CD14-positive monocyte (primary cell): ENCODE measurements at regions not wholly inside any gene's neighbourhood (a gene's known extent, or its start where the extent isn't known, plus 50 kb on each side); places are given as distances from the start of the nearest gene placed in this dataset.
"Not testable (repeated sequence)": the region's sequence is repeated elsewhere in the genome, so short reads cannot be mapped to it uniquely, and the experiment has no call there.

Source experiments
- DNase-seq, 3 donors: peaks; one replicate each; pipeline ENCODE4 v3.0.0-alpha.2; 2011 to 2022
- H2AFZ ChIP-seq: 2 replicates; pipeline ENCODE4 v1.6.0; 2012; ENCODE audit warnings: mild to moderate bottlenecking, low read depth, low read length, inconsistent platforms; ENCODE audit not compliant: insufficient read depth, poor library complexity, severe bottlenecking
- H3K27ac ChIP-seq, 2 donors: 1 replicate in 1 of 2; 2 replicates in 1 of 2; pipeline ENCODE4 v1.5.1; 2012 to 2013; ENCODE audit warnings: low read length in 2 of 2, control low read depth in 1 of 2, inconsistent platforms in 1 of 2, low read depth in 1 of 2, mild to moderate bottlenecking in 1 of 2
- H3K27me3 ChIP-seq, 2 donors: one replicate each; pipeline versions ENCODE4 v1.6.0 to v1.6.1; 2011 to 2013; ENCODE audit warnings: low read length in 2 of 2; ENCODE audit not compliant: control insufficient read depth in 2 of 2, insufficient read depth in 2 of 2
- H3K36me3 ChIP-seq, 2 donors: replicated peaks in 1 of 2; 1 replicate in 1 of 2; 2 replicates in 1 of 2; pipeline versions ENCODE4 v1.5.1 to v1.6.1; 2012 to 2013; ENCODE audit warnings: low read length in 2 of 2, control low read depth in 1 of 2, inconsistent platforms in 1 of 2, mild to moderate bottlenecking in 1 of 2; ENCODE audit not compliant: insufficient read depth in 2 of 2, control insufficient read depth in 1 of 2
- H3K4me1 ChIP-seq, 2 donors: 1 replicate in 1 of 2; 2 replicates in 1 of 2; pipeline versions ENCODE4 v1.5.1 to v1.6.1; 2012 to 2013; ENCODE audit warnings: low read length in 2 of 2, control low read depth in 1 of 2, inconsistent platforms in 1 of 2, mild to moderate bottlenecking in 1 of 2, moderate library complexity in 1 of 2; ENCODE audit not compliant: insufficient read depth in 2 of 2, control insufficient read depth in 1 of 2
- H3K4me2 ChIP-seq: replicated peaks from 2 replicates; pipeline ENCODE3; 2012; ENCODE audit warnings: low read length, moderate library complexity, mild to moderate bottlenecking; ENCODE audit not compliant: poor library complexity, severe bottlenecking; ENCODE audit errors: extremely low read depth
- H3K4me3 ChIP-seq, 3 experiments: fragments of 200-600 bp in 1 of 3; sonication (generic) in 1 of 3; replicated peaks in 1 of 3; 1 replicate in 2 of 3; 2 replicates in 1 of 3; pipeline ENCODE4 v1.5.1; 2011 to 2013; ENCODE audit warnings: low read length in 3 of 3, mild to moderate bottlenecking in 3 of 3, control low read depth in 2 of 3, low read depth in 2 of 3, inconsistent platforms in 1 of 3, moderate library complexity in 1 of 3
- H3K79me2 ChIP-seq: 2 replicates; pipeline ENCODE4 v1.6.0; 2012; ENCODE audit warnings: mild to moderate bottlenecking, control low read depth, inconsistent platforms, low read length, moderate library complexity; ENCODE audit not compliant: insufficient read depth
- H3K9ac ChIP-seq: 2 replicates; pipeline ENCODE4 v1.6.0; 2017; ENCODE audit warnings: low read length, mild to moderate bottlenecking; ENCODE audit not compliant: insufficient read depth, poor library complexity, severe bottlenecking
- H3K9me3 ChIP-seq, 2 donors: replicated peaks in 1 of 2; 1 replicate in 1 of 2; 2 replicates in 1 of 2; pipeline versions ENCODE4 v1.5.1 to v1.6.1; 2012 to 2013; ENCODE audit warnings: low read length in 2 of 2, control low read depth in 1 of 2; ENCODE audit not compliant: control insufficient read depth in 1 of 2, insufficient read depth in 1 of 2
- H4K20me1 ChIP-seq: 2 replicates; pipeline ENCODE4 v1.6.0; 2012; ENCODE audit warnings: mild to moderate bottlenecking, low read length, control low read depth, moderate library complexity; ENCODE audit not compliant: insufficient read depth
- H3K27ac Mint-ChIP-seq, 7 donors: one replicate each; pipeline ENCODE4 v1.8.0; 2020; ENCODE audit warnings: mild to moderate bottlenecking in 7 of 7, mixed read lengths in 7 of 7, moderate library complexity in 6 of 7, inconsistent platforms in 2 of 7
- H3K27me3 Mint-ChIP-seq, 3 donors: one replicate each; pipeline ENCODE4 v1.8.0; 2021 to 2022; ENCODE audit warnings: low read depth in 3 of 3, mild to moderate bottlenecking in 3 of 3, mixed read lengths in 3 of 3, moderate library complexity in 3 of 3, inconsistent platforms in 1 of 3
- H3K36me3 Mint-ChIP-seq, 2 donors: one replicate each; pipeline ENCODE4 v1.8.0; 2020; ENCODE audit warnings: mixed read lengths in 2 of 2, inconsistent platforms in 1 of 2, mild to moderate bottlenecking in 1 of 2
- H3K4me1 Mint-ChIP-seq: one replicate; pipeline ENCODE4 v1.8.0; 2020; ENCODE audit warnings: mild to moderate bottlenecking, mixed read lengths
- H3K4me3 Mint-ChIP-seq, 2 donors: one replicate each; pipeline ENCODE4 v1.8.0; 2020; ENCODE audit warnings: mild to moderate bottlenecking in 2 of 2, mixed read lengths in 2 of 2, moderate library complexity in 1 of 2
- H3K9me3 Mint-ChIP-seq, 7 donors: one replicate each; pipeline ENCODE4 v1.8.0; 2020 to 2022; ENCODE audit warnings: mixed read lengths in 7 of 7, mild to moderate bottlenecking in 6 of 7, moderate library complexity in 6 of 7, inconsistent platforms in 2 of 7
- CTCF ChIP-seq: fragments of 200-600 bp; IDR thresholded peaks from one replicate; pipeline ENCODE4 v1.8.0; 2022; ENCODE audit warnings: antibody characterized with exemption, mild to moderate bottlenecking
- WGBS: methylation state at CpG from one replicate; pipeline ENCODE4 v1.1.5; 2013; ENCODE audit warnings: missing lambda C conversion rate; ENCODE audit not compliant: insufficient coverage; 5-methylcytosine and 5-hydroxymethylcytosine counted together
- intact Hi-C, 2 donors: fragments of 100-400 bp; cut with micrococcal nuclease; formaldehyde crosslinking; loops; one replicate each; pipeline versions ENCODE4 v1.15.0 to v1.15.1; 2023

DNA sequence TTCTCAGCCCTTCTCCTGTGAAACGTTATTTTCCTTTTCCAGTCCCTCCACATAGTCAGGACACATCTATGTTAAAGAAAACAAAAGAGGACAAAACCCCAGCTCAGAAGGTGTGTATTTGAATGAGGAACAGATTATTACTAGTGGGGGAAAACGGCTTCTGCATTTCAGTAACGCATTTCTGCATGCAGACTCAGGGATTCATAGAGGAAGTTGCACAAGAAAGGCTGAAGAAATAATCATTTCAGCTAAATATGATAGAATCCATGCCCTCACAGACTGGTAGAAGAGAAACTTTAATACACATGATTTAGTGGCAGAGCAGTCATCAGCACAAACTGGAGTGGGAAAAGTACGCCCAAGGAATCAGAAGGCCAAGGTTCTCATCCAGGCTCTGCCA lies 270.8 kb upstream of the FGF13 start:
- intact Hi-C loops: no loop called here

DNA sequence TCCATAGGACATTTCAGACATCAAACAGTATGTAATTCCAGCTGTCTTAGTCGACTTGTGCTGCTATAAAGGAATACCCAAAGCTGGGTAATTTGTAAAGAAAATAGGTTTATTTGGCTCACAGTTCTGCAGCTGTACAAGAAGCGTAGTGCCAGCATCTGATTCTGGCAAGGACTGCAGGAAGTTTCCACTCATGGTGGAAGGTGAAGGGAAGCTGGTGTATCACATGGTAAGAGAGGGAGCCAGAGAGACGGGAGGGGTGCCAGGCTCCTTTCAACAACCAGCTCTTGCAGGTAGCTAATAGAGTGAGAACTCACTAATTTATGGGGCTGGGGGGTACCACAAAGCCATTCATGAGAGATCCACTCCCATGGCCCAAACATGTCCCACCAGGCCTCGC lies 253.0 kb upstream of the FGF13 start:
- Histone ChIP-seq H3K27ac (no peak overlapping the region), H3K36me3 (no peaks in the 10 kb centered on the region), H3K9ac (no peak overlapping the region), H3K4me2 (no peak overlapping the region), H3K4me1 (peaks cover 0 to 7% of the 10 kb centered on the region in 2 donors), H3K79me2 (no peaks in the 10 kb centered on the region), H3K4me3 (no peak overlapping the region), H4K20me1 (no peaks in the 10 kb centered on the region), H3K9me3 (no peaks in the 10 kb centered on the region), H2AFZ (no peak overlapping the region), H3K27me3 (no peaks in the 10 kb centered on the region)
- Mint-ChIP-seq H3K4me1 (peaks cover 15% of the 10 kb centered on the region), H3K27ac (no peak overlapping the region), H3K27me3 (peaks cover 0 to 2% (median 0%) of the 10 kb centered on the region in 3 donors), H3K36me3 (no peaks in the 10 kb centered on the region), H3K9me3 (peaks cover 0 to 7% (median 2%) of the 10 kb centered on the region in 7 donors), H3K4me3 (no peak overlapping the region)
- TF ChIP-seq CTCF: no peak
- WGBS: no CpG with 5 or more reads among the region's 4 CpGs
- no peak for DNase-seq
- intact Hi-C loops: no loop called here

More for the DNA sequence above, 270.8 kb upstream of the FGF13 start:
- Mint-ChIP-seq H3K4me1 (peaks cover 31% of the 10 kb centered on the region), H3K27ac (peak overlapping the region; percentile 12 to 79 (median 54)), H3K9me3 (peaks cover 0 to 4% (median 0%) of the 10 kb centered on the region in 7 donors), H3K4me3 (peak overlapping the region in 1 of 2 donors; percentile 7), H3K36me3 (no peaks in the 10 kb centered on the region), H3K27me3 (peaks cover 0 to 3% (median 0%) of the 10 kb centered on the region in 3 donors)
- no peaks in the 10 kb centered on the region for H3K79me2 ChIP-seq
- H3K4me3 ChIP-seq: no peak overlapping the region
- H3K4me1 ChIP-seq: peaks cover 26 to 39% of the 10 kb centered on the region in 2 donors
- no CpG with 5 or more reads among the region's 4 CpGs for WGBS
- no peak overlapping the region for H2AFZ ChIP-seq
- no peaks in the 10 kb centered on the region for H3K36me3 ChIP-seq
- peak overlapping the region in 1 of 2 donors; percentile 57 for H3K27ac ChIP-seq
- DNase-seq: peak; percentile 59 to 85 (median 74)
- peaks cover 0 to 3% of the 10 kb centered on the region in 2 donors for H3K9me3 ChIP-seq
- TF ChIP-seq CTCF: no peak
- H4K20me1 ChIP-seq: no peaks in the 10 kb centered on the region
- peak overlapping the region; percentile 15 for H3K4me2 ChIP-seq
- H3K27me3 ChIP-seq: no peaks in the 10 kb centered on the region
- H3K9ac ChIP-seq: no peak overlapping the region

GRCh38 chrX:138962419-138962818 lies 250.9 kb upstream of the FGF13 start:
- no CpG with 5 or more reads among the region's 3 CpGs for WGBS
- H3K4me2 ChIP-seq, H3K36me3 ChIP-seq, H3K27me3 ChIP-seq, H3K4me3 Mint-ChIP-seq, H3K79me2 ChIP-seq, H2AFZ ChIP-seq, H3K4me1 ChIP-seq, H3K4me1 Mint-ChIP-seq, H3K9ac ChIP-seq, H3K4me3 ChIP-seq, H3K27me3 Mint-ChIP-seq, H3K27ac ChIP-seq, H3K36me3 Mint-ChIP-seq, intact Hi-C loops, H3K9me3 Mint-ChIP-seq, DNase-seq, H4K20me1 ChIP-seq, H3K9me3 ChIP-seq: not testable (repeated sequence)
- peak overlapping the region in 1 of 7 donors; percentile 25 for H3K27ac Mint-ChIP-seq
